Activated naive CD4-positive, alpha-beta T cell treated with anti-CD3 and anti-CD28 coated beads, Interleukin-2, amount 50 U/mL, for 24 hours (primary cell): ENCODE measurements at regions not wholly inside any gene's neighbourhood (a gene's known extent, or its start where the extent isn't known, plus 50 kb on each side); places are given as distances from the start of the nearest gene placed in this dataset.

ENCODE experiments used
- H3K27ac Mint-ChIP-seq: one replicate; pipeline ENCODE4 v1.8.0; 2021; ENCODE audit warnings: mild to moderate bottlenecking, mixed read lengths
- H3K27me3 Mint-ChIP-seq: one replicate; pipeline ENCODE4 v1.8.0; 2021; ENCODE audit warnings: mixed read lengths
- H3K36me3 Mint-ChIP-seq: one replicate; pipeline ENCODE4 v1.8.0; 2021; ENCODE audit warnings: mixed read lengths
- H3K4me1 Mint-ChIP-seq: one replicate; pipeline ENCODE4 v1.8.0; 2021; ENCODE audit warnings: mixed read lengths
- H3K4me3 Mint-ChIP-seq: one replicate; pipeline ENCODE4 v1.8.0; 2021; ENCODE audit warnings: mild to moderate bottlenecking, mixed read lengths
- H3K9me3 Mint-ChIP-seq: one replicate; pipeline ENCODE4 v1.8.0; 2021; ENCODE audit warnings: mixed read lengths

DNA sequence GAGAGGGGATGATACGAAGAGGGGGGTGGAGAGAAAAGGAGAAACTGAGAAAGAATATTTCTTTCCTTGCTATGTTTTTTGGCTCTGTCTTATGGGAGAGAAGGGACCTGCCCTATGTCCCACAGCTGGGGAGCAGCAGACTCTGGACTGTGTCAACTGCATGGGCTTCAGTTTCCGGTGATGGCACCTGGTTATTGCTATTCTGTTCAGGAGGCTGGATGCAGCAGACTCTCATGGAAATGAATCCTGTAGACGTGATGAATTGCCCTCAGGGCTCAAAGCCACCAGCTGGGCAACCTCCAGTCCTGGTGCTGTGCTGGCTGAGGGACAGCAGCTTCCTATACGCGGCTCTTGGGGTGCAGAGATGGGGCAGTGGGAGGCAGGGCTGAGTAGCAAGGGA is 121.2 kb downstream of the HAPSTR1 start:
- no peaks in the 10 kb centered on the region for H3K9me3 Mint-ChIP-seq
- H3K4me1 Mint-ChIP-seq, result no peaks in the 10 kb centered on the region
- peaks cover 4% of the 10 kb centered on the region for H3K27me3 Mint-ChIP-seq
- no peaks in the 10 kb centered on the region for H3K36me3 Mint-ChIP-seq
- H3K4me3 Mint-ChIP-seq, result no peak overlapping the region
- no peak overlapping the region for H3K27ac Mint-ChIP-seq

DNA sequence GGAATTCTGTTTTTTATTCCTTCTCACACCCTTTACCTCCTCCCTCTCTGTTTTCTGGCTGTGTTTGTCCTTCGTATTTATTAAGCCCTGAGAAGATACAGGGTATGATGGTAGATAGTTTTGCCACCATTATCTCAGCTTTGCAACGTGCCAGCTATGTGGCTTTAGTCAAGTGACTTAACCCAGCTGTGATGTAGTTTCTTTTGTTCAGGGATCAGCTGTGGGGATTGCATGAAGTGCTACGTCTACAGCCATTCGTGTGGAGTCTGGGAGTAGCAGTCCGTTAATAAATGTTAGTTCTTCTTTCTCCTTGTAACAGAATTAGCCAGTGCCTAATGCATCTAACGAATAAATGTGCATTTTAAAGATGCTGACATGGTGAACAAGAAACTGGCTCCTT is 128.4 kb downstream of the HAPSTR1 start:
- H3K9me3 Mint-ChIP-seq, result no peaks in the 10 kb centered on the region
- H3K27ac Mint-ChIP-seq, result no peak overlapping the region
- no peaks in the 10 kb centered on the region for H3K36me3 Mint-ChIP-seq
- H3K27me3 Mint-ChIP-seq, result peaks cover 5% of the 10 kb centered on the region
- H3K4me1 Mint-ChIP-seq, result no peaks in the 10 kb centered on the region
- H3K4me3 Mint-ChIP-seq, result no peak overlapping the region

DNA sequence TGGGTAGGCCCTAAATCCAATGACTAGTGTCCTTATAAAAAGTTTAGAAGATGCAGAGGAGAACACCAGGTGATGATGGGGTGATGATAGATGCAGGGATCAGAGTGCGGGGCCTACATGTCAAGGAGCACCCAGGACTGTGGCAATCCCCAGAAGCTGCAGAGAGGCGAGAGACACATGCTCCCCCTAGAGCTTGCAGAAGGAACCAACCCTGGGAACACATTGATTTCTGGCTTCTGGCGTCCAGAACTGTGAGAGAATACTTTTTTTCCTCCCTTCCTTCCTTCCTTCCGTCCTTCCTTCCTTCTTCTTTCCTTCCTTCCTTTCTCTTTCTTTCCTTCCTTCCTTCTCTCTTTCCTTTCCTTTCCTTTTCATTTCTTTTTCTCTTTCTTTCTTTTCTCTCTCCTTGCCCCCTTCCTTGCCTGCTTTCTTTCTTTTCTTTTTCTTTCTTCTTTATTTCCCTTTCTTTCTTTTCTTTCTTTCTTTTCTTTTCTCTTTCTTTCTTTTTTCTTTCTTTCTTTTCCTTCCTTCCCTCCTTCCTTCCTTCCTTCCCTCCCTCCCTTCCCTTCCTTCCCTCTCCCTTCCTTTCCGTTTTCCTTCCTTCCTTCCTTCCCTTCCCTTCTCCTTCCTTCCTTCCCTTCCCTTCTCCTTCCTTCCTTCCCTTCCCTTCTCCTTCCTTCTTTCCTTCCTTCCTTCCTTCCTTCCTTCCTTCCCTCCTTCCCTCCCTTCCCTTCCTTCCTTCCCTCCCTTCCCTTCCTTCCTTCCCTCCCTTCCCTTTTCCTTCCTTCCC is 134.3 kb downstream of the HAPSTR1 start:
- no peaks in the 10 kb centered on the region for H3K4me1 Mint-ChIP-seq
- no peak overlapping the region for H3K27ac Mint-ChIP-seq
- no peak overlapping the region for H3K4me3 Mint-ChIP-seq
- no peaks in the 10 kb centered on the region for H3K36me3 Mint-ChIP-seq
- H3K9me3 Mint-ChIP-seq, result no peaks in the 10 kb centered on the region
- H3K27me3 Mint-ChIP-seq, result peaks cover 8% of the 10 kb centered on the region

DNA sequence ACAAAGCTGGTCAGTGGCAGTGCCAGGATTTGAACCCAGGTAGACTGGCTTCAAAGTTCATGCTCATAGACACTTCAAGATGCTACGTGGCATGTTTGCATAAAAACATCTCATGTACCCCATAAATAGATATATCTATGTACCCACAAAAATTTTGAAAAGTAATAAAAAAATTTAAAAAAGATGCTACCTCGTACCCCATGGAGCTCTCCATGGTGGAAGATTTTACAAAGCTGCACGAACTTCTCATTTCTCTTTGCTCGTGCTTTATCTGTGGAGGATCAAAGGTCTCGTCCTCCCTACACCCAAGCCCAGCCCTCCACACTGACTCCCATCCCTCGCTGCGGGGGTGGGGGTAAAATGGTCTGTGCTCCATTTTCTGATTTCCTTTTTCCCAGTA is 135.5 kb downstream of the HAPSTR1 start:
- Mint-ChIP-seq H3K4me3 (no peak overlapping the region), H3K27me3 (peaks cover 8% of the 10 kb centered on the region), H3K36me3 (no peaks in the 10 kb centered on the region), H3K27ac (no peak overlapping the region), H3K4me1 (no peaks in the 10 kb centered on the region), H3K9me3 (no peaks in the 10 kb centered on the region)

DNA sequence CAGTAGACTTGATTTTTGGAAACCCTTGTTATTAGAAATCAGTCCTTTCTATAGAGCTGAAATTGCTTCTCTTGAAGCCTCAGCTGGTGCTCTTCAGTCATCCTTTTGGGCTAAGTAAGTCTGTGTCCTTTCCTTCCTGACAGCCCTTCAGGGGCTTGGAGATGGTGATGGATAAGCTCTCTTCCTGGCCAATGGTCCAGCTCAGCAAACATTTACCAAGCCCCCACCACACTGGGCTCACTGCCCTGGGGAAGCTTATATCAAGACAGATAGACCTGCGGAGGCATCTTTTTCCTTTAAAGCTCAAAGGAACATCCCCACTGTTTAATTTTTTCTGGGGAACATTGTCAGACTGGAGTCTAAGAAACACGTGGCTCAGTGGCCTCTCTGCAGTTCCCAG is 139.6 kb downstream of the HAPSTR1 start:
- Mint-ChIP-seq H3K9me3 (no peaks in the 10 kb centered on the region), H3K4me1 (no peaks in the 10 kb centered on the region), H3K4me3 (no peak overlapping the region), H3K27me3 (peaks cover 8% of the 10 kb centered on the region), H3K27ac (no peak overlapping the region), H3K36me3 (no peaks in the 10 kb centered on the region)

DNA sequence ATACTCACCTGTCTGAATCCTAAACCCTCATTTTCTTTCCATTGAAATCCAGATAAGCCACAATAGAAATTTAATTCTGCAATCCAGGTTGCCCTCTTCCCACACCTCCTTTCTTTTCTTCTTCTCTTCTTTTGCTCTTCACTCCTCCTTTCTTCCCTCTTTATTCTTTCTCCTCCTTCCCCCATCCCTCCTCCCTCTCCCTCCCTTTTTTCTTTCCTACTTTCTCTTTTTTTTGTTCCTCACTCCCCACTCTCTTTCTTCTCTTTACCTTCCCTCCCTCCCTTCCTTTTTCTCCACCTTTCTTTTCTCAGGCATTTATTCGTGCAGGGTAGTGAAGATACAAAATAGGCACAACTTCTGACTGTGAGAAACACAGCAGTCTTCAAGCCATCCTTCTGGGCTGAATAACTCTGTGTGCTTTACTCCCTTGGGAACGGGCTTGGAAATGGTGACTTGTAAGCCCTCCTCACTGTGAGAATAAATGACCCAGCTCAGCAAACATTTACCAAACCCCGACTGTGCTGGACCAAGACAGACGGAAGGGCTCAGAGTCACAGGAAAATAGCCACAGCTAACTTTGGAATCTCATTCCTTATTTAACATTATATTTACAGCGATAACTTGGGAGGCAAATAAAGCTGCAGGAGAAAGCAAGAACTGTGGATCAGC is 140.8 kb downstream of the HAPSTR1 start:
- Mint-ChIP-seq H3K27me3 (peaks cover 4% of the 10 kb centered on the region), H3K36me3 (no peaks in the 10 kb centered on the region)

DNA sequence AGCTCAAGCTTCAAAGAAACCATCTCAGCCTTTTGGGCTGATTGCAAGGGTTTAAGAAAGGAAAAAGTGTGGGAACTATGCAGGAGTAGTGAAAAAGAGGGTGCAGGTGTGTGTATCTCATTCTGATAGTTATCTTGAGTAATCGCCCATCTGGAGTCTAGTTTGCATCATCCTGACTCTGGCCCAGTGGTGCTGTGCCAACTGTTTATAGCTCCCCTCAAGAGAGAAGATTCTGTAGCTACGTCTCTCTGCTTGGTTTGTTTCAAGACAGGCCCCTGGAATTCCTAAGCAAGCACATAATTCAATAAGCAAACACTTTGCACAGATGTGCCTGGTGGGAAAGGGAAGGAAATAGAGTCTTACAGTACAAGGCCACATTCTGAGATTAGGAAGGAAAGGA is 144.4 kb downstream of the HAPSTR1 start:
- Mint-ChIP-seq H3K27me3 (no peaks in the 10 kb centered on the region), H3K36me3 (no peaks in the 10 kb centered on the region), H3K4me3 (no peak overlapping the region)

More for the DNA sequence above, 140.8 kb downstream of the HAPSTR1 start:
- Mint-ChIP-seq H3K4me3 (no peak overlapping the region), H3K4me1 (no peaks in the 10 kb centered on the region), H3K9me3 (no peaks in the 10 kb centered on the region), H3K27ac (no peak overlapping the region)

DNA sequence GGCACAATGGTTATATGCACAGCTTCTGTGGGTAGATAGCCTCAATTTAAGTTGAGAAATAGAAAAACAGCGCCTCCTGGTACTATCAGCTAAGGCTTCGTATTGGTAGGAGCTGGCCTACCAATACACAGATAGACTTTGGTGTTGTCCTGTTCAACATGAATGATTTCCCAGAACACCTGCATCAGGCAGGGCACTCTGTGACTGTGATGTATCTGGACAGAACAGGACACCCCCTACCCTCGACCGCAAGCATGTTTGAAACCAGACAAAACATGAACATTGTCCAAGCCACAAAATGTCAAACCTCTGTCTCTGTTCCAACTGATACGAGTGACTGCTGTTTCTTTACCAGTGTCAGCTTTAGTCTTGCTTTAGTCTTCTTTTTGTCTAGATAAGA is 144.9 kb downstream of the HAPSTR1 start:
- Mint-ChIP-seq H3K27ac (no peak overlapping the region), H3K9me3 (no peaks in the 10 kb centered on the region), H3K4me3 (no peak overlapping the region), H3K4me1 (no peaks in the 10 kb centered on the region), H3K36me3 (no peaks in the 10 kb centered on the region), H3K27me3 (no peaks in the 10 kb centered on the region)

More for the DNA sequence above, 144.4 kb downstream of the HAPSTR1 start:
- Mint-ChIP-seq H3K9me3 (no peaks in the 10 kb centered on the region), H3K4me1 (no peaks in the 10 kb centered on the region), H3K27ac (no peak overlapping the region)

DNA sequence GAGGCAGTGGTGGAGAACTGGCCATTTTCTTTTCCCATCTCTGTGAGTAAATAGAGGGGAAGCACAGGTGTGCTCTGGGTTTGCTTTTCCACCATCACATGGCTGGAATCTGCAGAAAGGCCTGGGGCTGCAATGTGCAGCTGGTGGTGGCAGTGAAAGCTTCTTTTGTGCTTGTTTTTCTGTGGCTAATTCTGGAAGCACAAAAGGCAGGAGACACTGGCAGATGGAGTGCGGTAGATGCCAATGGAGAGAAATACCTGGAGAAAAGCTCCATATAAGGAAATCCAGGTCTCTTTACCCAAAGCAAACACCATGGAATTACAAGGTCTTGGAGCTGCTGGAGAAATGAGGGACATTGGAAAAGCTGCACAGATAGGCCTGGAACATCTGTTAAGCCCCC is 146.9 kb downstream of the HAPSTR1 start:
- H3K27ac Mint-ChIP-seq, result no peak overlapping the region
- peaks cover 2% of the 10 kb centered on the region for H3K27me3 Mint-ChIP-seq
- no peak overlapping the region for H3K4me3 Mint-ChIP-seq
- H3K4me1 Mint-ChIP-seq, result no peaks in the 10 kb centered on the region
- H3K36me3 Mint-ChIP-seq, result no peaks in the 10 kb centered on the region
- no peaks in the 10 kb centered on the region for H3K9me3 Mint-ChIP-seq

DNA sequence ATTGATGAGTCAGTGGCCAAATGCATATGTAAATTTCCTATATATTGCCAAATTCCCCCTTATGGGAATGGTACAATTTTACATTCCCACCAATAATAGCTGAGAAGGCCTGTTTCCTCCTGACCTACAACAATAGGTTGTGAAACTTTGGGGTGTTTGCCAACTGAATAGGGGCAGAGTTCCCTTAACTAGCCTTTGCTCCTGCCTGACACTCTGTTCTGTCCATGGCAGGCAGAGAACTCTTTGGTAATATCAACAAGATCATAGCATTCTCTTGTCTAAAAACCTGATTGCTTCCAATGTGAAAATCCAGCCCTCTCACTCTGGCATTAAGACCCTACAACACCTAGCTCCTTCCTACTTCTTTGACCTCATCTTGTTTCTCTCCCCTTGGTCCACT is 149.7 kb downstream of the HAPSTR1 start:
- no peaks in the 10 kb centered on the region for H3K36me3 Mint-ChIP-seq
- no peaks in the 10 kb centered on the region for H3K4me1 Mint-ChIP-seq
- H3K4me3 Mint-ChIP-seq, result no peak overlapping the region
- H3K27ac Mint-ChIP-seq, result no peak overlapping the region
- no peaks in the 10 kb centered on the region for H3K9me3 Mint-ChIP-seq
- peaks cover 2% of the 10 kb centered on the region for H3K27me3 Mint-ChIP-seq

DNA sequence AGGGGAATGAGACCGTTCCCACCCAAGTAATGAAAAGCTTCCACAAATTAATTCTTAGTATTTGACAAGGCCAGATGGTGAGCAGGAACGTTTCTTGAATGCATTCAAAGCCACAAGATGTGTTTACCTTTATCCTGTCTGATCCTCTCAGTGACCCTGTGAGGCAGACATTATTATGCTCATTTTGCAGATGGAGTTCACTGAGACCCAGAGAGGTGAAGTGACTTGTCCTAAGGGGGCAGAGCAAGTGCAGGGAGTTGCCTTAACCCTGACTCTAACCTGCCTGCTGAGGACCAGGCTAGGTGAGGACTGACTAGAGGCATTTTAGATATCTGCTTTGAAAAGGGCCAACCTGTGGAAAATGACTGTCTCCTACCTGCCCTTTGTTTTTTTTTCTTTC is 156.7 kb downstream of the HAPSTR1 start:
- H3K27ac Mint-ChIP-seq, result no peak overlapping the region
- no peak overlapping the region for H3K4me3 Mint-ChIP-seq
- H3K9me3 Mint-ChIP-seq, result no peaks in the 10 kb centered on the region
- H3K4me1 Mint-ChIP-seq, result no peaks in the 10 kb centered on the region
- H3K36me3 Mint-ChIP-seq, result no peaks in the 10 kb centered on the region
- peaks cover 4% of the 10 kb centered on the region for H3K27me3 Mint-ChIP-seq

DNA sequence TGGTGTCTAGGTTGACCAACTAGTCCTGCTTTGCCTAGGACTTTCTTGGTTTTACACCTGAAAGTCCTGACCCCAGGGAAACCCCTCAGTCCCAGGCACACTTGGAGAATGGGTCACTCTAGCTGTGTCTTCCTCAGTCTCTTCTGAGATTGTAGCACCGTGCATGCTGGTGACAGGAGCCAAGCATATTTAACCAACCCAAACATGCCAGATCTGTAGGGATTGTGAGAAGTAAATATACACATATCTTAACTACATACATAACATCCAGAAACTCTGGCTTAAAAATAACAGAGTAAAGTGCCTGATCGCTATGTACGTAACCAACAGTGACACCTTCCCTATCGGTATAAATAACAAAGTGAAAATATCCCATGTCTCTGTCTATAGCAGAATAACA is 158.1 kb downstream of the HAPSTR1 start:
- Mint-ChIP-seq H3K36me3 (no peaks in the 10 kb centered on the region), H3K27me3 (peaks cover 7% of the 10 kb centered on the region), H3K27ac (no peak overlapping the region), H3K4me3 (no peak overlapping the region), H3K9me3 (no peaks in the 10 kb centered on the region), H3K4me1 (no peaks in the 10 kb centered on the region)

DNA sequence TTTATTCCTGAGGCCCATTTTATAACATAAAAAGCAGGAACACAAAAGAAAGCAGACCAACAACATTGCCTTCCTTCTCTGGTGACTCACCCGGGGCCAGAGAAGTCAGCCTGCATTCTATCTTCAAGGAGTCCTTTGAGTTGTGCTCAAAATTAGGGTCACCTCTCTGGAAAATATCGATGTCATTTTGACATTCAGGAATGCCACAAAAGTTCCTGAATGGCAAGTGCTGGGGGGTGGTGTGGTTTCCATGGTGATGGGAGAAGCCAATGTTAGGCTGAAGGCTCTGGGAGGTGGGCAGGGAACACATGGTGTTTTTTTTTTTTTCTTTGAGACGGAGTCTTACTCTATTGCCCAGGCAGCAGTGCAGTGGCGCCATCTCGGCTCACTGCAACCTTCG is 159.6 kb downstream of the HAPSTR1 start:
- Mint-ChIP-seq H3K4me1 (no peaks in the 10 kb centered on the region), H3K36me3 (no peaks in the 10 kb centered on the region), H3K4me3 (no peak overlapping the region), H3K27me3 (peaks cover 9% of the 10 kb centered on the region), H3K9me3 (no peaks in the 10 kb centered on the region), H3K27ac (no peak overlapping the region)

DNA sequence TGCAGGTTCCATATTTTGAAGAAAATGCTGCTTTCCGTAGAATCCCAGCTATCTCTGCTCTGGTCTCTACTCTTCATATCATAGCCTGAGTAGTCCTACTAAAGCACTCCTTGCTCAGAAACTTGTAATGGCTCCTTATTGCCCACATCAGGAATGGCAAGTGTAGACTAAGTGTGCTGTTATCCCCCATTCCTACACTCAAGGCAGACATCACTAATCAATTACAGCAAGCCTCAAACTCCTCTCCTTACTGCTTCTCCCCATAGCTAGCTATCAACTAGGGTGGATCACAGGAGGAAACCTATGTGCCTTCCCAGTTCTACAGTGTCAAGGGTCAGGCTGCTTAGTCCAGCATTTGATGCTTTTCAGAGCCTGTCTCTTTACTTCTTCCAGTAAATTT is 163.4 kb downstream of the HAPSTR1 start:
- no peaks in the 10 kb centered on the region for H3K36me3 Mint-ChIP-seq
- no peak overlapping the region for H3K27ac Mint-ChIP-seq
- no peak overlapping the region for H3K4me3 Mint-ChIP-seq
- H3K4me1 Mint-ChIP-seq, result no peaks in the 10 kb centered on the region
- peaks cover 15% of the 10 kb centered on the region for H3K27me3 Mint-ChIP-seq
- no peaks in the 10 kb centered on the region for H3K9me3 Mint-ChIP-seq

DNA sequence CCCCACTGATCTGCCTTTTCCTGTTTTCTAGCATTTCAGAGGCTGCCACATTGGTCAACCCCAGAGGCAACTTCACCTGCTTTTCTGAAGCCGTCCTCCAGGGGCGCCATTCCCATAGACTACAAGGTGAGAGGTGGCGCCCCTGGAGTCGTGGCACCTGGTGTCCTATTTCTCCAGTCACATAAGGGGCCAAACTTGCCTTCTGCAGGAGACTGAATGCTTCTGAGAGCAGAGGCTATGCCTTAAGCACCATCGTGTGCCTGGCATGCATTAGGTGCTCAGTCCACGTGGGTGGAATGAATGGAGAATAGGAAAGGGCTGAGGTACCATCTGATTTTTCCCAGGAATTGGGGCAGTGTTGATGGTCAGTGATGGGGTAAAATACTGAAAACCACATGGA is 164.8 kb downstream of the HAPSTR1 start:
- Mint-ChIP-seq H3K4me1 (no peaks in the 10 kb centered on the region), H3K27ac (no peak overlapping the region), H3K4me3 (no peak overlapping the region), H3K36me3 (no peaks in the 10 kb centered on the region), H3K9me3 (no peaks in the 10 kb centered on the region), H3K27me3 (peaks cover 15% of the 10 kb centered on the region)

DNA sequence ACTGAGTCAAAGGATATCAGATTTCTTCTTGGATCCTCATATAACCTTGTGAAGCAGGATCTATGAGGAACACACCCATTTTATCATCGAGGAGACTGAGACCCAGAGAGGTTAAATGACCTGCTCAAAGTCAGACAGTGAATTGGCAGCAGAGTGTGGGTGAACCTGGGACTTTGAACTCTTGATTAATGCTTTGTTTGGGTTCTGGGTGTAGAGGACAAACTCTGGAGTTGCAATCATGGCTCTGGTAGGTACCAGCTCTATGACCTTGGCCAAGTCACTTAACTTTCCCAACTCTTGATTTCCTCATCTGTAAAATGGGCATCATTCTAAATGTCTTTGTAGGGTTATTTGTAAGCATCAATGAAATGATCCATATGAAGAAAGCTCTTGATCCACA is 166.4 kb downstream of the HAPSTR1 start:
- Mint-ChIP-seq H3K9me3 (no peaks in the 10 kb centered on the region), H3K27me3 (peaks cover 11% of the 10 kb centered on the region), H3K27ac (no peak overlapping the region), H3K36me3 (no peaks in the 10 kb centered on the region), H3K4me1 (no peaks in the 10 kb centered on the region), H3K4me3 (no peak overlapping the region)
